ENCODE measurements at regions not wholly inside any gene's neighbourhood (a gene's known extent, or its start where the extent isn't known, plus 50 kb on each side); places are given as distances from the start of the nearest gene placed in this dataset.
"Not testable (repeated sequence)": the region's sequence is repeated elsewhere in the genome, so short reads cannot be mapped to it uniquely, and the experiment has no call there.

- no peak for DNase-seq (ENCODE audit: low spot score)
- TF ChIP-seq, protein P1, sequence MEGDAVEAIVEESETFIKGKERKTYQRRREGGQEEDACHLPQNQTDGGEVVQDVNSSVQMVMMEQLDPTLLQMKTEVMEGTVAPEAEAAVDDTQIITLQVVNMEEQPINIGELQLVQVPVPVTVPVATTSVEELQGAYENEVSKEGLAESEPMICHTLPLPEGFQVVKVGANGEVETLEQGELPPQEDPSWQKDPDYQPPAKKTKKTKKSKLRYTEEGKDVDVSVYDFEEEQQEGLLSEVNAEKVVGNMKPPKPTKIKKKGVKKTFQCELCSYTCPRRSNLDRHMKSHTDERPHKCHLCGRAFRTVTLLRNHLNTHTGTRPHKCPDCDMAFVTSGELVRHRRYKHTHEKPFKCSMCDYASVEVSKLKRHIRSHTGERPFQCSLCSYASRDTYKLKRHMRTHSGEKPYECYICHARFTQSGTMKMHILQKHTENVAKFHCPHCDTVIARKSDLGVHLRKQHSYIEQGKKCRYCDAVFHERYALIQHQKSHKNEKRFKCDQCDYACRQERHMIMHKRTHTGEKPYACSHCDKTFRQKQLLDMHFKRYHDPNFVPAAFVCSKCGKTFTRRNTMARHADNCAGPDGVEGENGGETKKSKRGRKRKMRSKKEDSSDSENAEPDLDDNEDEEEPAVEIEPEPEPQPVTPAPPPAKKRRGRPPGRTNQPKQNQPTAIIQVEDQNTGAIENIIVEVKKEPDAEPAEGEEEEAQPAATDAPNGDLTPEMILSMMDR (IDR thresholded peaks at IDR 0.05; ENCODE audit: extremely low read depth, missing control alignments) = no peak
Observed at GRCh38 chr20:1845163-1845523, 50.1 kb upstream of the SIRPA start.

DNA sequence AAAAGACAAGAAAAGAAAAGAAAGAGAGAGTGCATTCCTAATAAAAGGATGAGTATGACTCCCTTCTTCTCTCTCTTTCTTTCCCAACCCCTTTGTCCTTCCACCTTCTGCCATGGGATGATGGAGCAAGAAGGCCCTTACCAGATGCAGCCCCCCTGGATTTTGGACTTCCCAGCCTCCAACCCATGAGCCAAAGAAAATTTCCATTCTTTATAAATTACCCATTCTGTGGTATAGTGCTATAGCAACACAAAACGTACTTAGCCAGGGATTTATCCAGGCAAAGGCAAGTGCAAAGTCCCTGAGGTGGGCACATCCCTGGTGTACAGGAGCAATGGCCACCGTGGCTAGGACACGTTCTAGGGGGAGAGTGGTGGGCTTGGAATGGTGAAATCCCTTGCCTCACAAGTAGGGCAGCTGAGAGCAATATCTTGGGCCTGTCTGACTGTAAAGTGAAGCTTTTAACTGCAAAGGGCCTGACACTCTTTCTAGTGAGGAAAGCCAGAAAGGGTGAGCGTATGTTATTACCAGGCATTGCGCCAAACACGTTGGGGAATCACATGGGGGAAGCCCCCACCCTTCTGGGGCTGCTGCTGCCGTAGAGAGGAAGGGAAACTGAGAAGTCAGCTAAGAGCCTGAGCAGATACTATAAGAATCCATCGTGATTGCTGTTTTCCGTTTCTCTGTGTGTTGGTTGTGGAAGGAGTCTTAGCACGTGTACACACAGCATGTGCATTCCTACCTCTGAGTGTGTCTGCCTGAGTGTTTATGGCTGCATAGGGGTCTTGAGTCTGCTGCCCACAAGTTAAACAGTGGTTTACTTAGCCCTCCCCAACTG is 50.7 kb upstream of the SIRPA start:
- DNase-seq (ENCODE audit: low spot score) = peak; percentile 89
- TF ChIP-seq, protein P1 (IDR thresholded peaks at IDR 0.05; ENCODE audit: extremely low read depth, missing control alignments) = no peak

- TF ChIP-seq, protein P1 (IDR thresholded peaks at IDR 0.05; ENCODE audit: extremely low read depth, missing control alignments) = no peak
Observed at GRCh38 chr20:1842281-1842680, 52.9 kb upstream of the SIRPA start.

DNA sequence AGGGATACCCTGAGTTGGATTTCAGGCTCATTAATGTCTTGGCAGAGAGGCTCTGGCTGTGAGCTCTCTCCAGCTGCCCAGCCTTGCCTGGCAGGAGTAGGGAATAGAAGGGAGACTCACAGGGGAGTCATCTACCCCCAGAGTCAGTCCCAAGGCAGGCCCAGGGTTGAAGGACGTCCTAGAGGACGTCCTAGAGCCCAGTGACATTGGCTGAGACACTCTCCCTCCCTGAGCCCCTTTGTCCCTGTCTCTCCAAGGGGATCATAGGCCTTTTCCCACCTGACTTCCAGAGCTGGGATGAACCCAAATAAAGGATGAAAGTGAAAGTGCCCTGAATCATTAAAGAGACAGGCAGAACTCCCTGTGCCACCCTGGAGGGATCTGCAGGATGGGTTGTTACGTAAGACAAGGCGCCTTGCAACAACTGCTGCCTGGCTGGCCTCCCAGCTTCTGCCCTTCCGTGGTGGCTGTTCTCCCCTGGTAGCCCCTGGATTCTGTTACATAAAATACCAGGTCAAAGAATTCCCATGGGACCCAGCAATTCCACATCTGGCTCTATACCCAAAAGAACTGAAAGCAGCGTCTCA is 53.6 kb upstream of the SIRPA start:
- DNase-seq (ENCODE audit: low spot score) = no peak

More at GRCh38 chr20:1842281-1842680, 52.9 kb upstream of the SIRPA start:
- no peak for DNase-seq (ENCODE audit: low spot score)

GRCh38 chr20:1840817-1841553 is 54.2 kb upstream of the SIRPA start:
- TF ChIP-seq, protein P1 (IDR thresholded peaks at IDR 0.05; ENCODE audit: extremely low read depth, missing control alignments) = no peak
- no peak for DNase-seq (ENCODE audit: low spot score)

More for the DNA sequence above, 53.6 kb upstream of the SIRPA start:
- TF ChIP-seq, protein P1 (IDR thresholded peaks at IDR 0.05; ENCODE audit: extremely low read depth, missing control alignments) = no peak

DNA sequence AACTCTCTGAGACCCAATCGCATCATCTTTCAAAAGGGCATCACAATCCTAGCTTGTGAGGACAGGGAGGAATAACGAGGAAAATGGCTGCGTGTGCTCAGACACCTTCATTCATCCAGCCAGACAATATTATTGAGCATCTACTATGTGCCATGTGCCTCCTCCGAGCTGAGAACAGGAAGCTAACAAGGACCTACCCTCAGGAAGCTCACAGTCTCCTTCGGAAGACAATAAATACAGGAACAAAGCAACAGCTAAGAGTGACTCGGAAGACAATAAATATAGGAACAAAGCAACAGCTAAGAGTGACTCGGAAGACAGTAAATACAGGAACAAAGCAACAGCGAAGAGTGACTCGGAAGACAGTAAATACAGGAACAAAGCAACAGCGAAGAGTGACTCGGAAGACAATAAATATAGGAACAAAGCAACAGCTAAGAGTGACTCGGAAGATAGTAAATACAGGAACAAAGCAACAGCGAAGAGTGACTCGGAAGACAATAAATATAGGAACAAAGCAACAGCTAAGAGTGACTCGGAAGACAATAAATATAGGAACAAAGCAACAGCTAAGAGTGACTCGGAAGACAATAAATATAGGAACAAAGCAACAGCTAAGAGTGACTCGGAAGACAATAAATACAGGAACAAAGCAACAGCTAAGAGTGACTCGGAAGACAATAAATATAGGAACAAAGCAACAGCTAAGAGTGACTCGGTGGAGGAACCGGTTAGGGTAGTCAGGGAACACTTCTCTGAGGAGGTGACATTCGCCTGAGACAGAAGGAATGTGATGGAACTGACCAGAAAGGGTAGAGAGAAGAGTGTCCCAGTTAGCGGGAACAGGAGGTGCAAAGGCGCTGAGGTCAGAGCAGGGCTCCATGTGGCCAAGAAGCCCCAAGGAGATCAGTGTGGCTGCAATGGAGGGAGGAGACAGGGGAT is 55.6 kb upstream of the SIRPA start:
- not testable (repeated sequence) for DNase-seq (ENCODE audit: low spot score)

- DNase-seq (ENCODE audit: low spot score) = no peak
- TF ChIP-seq, protein P1 (IDR thresholded peaks at IDR 0.05; ENCODE audit: extremely low read depth, missing control alignments) = no peak
Observed at GRCh38 chr20:1838556-1839279, 56.5 kb upstream of the SIRPA start.

All from GM20000 (cell line).